ENCODE measurements at regions not wholly inside any gene's neighbourhood (a gene's known extent, or its start where the extent isn't known, plus 50 kb on each side); places are given as distances from the start of the nearest gene placed in this dataset.

DNA sequence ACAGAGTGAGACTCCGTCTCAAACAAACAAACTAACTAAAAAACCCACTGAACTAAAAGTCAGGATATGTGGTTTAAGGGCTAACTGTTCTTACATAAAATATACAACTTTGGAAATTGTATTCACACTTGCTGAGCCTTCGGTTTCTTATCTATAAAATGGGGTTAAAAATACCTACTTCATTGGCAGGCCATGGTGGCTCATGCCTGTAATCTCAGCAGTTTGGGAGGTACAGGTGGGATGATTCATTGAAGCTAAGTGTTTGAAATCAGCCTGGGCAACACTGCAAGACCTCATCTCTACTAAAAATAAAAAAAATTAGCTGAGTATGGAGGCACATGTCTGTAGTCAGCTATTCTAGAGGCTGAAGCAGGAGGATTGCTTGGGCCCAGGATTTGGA is 115.4 kb upstream of the KLF6 start:
- H3F3A ChIP-seq (ENCODE audit: insufficient read depth, low read depth): no peaks in the 10 kb centered on the region
- no peaks in the 10 kb centered on the region for H4K20me1 ChIP-seq (ENCODE audit: insufficient read depth)
- H3K4me2 ChIP-seq: no peak overlapping the region
- intact Hi-C loops (cut with micrococcal nuclease; ENCODE audit: unreplicated experiment): no loop called here
- H3K27ac ChIP-seq: no peak overlapping the region
- DNase-seq: no peak
- BruUV-seq (replicated peaks): no TSS peak
- POLR2A ChIA-PET (ENCODE audit: unreplicated experiment): no interaction called here
- no peaks in the 10 kb centered on the region for H3K9me2 ChIP-seq (ENCODE audit: insufficient read depth)
- H3K4me3 ChIP-seq: no peak overlapping the region
- no peak overlapping the region for H2AFZ ChIP-seq
- H3K9me3 ChIP-seq (ENCODE audit: insufficient read depth, low read depth): no peaks in the 10 kb centered on the region
- no peaks in the 10 kb centered on the region for H3K27me3 ChIP-seq (ENCODE audit: insufficient read depth, low read depth)
- H3K79me2 ChIP-seq (ENCODE audit: low read depth): no peaks in the 10 kb centered on the region
- CTCF ChIA-PET: no interaction called here
- no peaks in the 10 kb centered on the region for H3K36me3 ChIP-seq (ENCODE audit: low read depth)
- no peaks in the 10 kb centered on the region for H3K4me1 ChIP-seq (replicated peaks; ENCODE audit: insufficient read depth)
- TF ChIP-seq EZH2 (IDR thresholded peaks at IDR 0.05; ENCODE audit: low read depth): no peak
- TF ChIP-seq, protein P1, sequence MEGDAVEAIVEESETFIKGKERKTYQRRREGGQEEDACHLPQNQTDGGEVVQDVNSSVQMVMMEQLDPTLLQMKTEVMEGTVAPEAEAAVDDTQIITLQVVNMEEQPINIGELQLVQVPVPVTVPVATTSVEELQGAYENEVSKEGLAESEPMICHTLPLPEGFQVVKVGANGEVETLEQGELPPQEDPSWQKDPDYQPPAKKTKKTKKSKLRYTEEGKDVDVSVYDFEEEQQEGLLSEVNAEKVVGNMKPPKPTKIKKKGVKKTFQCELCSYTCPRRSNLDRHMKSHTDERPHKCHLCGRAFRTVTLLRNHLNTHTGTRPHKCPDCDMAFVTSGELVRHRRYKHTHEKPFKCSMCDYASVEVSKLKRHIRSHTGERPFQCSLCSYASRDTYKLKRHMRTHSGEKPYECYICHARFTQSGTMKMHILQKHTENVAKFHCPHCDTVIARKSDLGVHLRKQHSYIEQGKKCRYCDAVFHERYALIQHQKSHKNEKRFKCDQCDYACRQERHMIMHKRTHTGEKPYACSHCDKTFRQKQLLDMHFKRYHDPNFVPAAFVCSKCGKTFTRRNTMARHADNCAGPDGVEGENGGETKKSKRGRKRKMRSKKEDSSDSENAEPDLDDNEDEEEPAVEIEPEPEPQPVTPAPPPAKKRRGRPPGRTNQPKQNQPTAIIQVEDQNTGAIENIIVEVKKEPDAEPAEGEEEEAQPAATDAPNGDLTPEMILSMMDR (conservative IDR thresholded peaks at IDR 0.05): no peak

DNA sequence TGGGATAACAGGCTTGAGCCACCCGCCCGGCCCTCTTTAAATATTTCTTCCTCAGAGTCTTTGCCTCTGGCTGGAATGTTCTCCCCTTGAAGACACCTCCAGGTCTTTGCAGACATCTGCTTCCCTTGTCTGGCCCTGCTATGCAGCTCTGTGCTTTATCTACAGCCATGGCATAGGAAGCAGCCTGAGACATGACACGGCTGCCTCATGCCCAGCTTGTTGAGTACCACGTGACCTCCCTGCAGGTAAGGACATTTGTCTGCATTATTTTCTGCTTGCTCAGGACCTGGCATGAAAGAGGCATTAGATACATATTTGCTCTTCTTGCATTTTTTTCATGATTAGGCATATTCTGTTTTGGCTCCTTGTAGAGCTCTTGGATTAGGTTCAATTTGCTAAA is 113.8 kb upstream of the KLF6 start:
- Histone ChIP-seq H3K4me3 (no peak overlapping the region), H2AFZ (no peak overlapping the region), H3K36me3 (ENCODE audit: low read depth) (no peaks in the 10 kb centered on the region), H3K9me3 (ENCODE audit: insufficient read depth, low read depth) (no peaks in the 10 kb centered on the region), H3K4me2 (no peak overlapping the region), H3K79me2 (ENCODE audit: low read depth) (no peaks in the 10 kb centered on the region), H3K4me1 (replicated peaks; ENCODE audit: insufficient read depth) (no peaks in the 10 kb centered on the region), H4K20me1 (ENCODE audit: insufficient read depth) (no peaks in the 10 kb centered on the region), H3K9me2 (ENCODE audit: insufficient read depth) (no peaks in the 10 kb centered on the region), H3K27ac (no peak overlapping the region), H3K27me3 (ENCODE audit: insufficient read depth, low read depth) (no peaks in the 10 kb centered on the region), H3F3A (ENCODE audit: insufficient read depth, low read depth) (no peaks in the 10 kb centered on the region)
- peak; percentile 58 to 73 for DNase-seq
- TF ChIP-seq, protein P1 (conservative IDR thresholded peaks at IDR 0.05): no peak
- no peak for TF ChIP-seq EZH2 (IDR thresholded peaks at IDR 0.05; ENCODE audit: low read depth)
- no TSS peak for BruUV-seq (replicated peaks)
- CTCF ChIA-PET: no interaction called here
- POLR2A ChIA-PET (ENCODE audit: unreplicated experiment): interaction anchor here (0.6 to 0.7 kb wide), 3 partner anchors 9 to 444 kb away, joined by 4 read pairs; no protein-coding TSS in a partner anchor
- intact Hi-C loops (cut with micrococcal nuclease; ENCODE audit: unreplicated experiment): loop anchor here (5.0 kb wide), 1 partner anchor 72 kb away; no protein-coding TSS in a partner anchor

DNA sequence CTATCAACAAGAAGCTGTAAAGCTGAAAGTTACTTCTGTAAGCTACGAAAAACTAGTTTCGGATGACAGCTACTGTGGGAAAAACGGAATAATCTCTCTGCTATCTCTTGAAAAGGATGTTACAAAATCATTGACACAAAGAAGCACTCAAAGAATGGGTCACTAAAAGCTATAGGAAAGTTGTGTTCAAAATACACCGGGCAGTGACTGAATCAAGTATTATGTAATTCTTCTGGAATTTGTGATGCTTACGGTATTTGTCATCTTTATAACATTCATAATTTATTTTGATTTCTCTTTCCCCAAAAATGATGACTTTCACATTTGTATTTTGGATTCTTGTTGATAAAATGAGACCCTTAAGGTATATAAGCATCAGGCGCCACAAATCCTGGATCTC is 112.1 kb upstream of the KLF6 start:
- H3K9me2 ChIP-seq (ENCODE audit: insufficient read depth): no peaks in the 10 kb centered on the region
- no peaks in the 10 kb centered on the region for H4K20me1 ChIP-seq (ENCODE audit: insufficient read depth)
- H3K36me3 ChIP-seq (ENCODE audit: low read depth): no peaks in the 10 kb centered on the region
- H3K27ac ChIP-seq: no peak overlapping the region
- intact Hi-C loops (cut with micrococcal nuclease; ENCODE audit: unreplicated experiment): loop anchor here (5.0 kb wide), 1 partner anchor 70 kb away; no protein-coding TSS in a partner anchor
- no peak overlapping the region for H3K4me2 ChIP-seq
- H3K9me3 ChIP-seq (ENCODE audit: insufficient read depth, low read depth): no peaks in the 10 kb centered on the region
- H3K27me3 ChIP-seq (ENCODE audit: insufficient read depth, low read depth): no peaks in the 10 kb centered on the region
- DNase-seq: no peak
- no peaks in the 10 kb centered on the region for H3F3A ChIP-seq (ENCODE audit: insufficient read depth, low read depth)
- CTCF ChIA-PET: interaction anchor here (0.6 kb wide), 1 partner anchor 45 kb away, joined by 3 read pairs; no protein-coding TSS in a partner anchor
- no peaks in the 10 kb centered on the region for H3K4me1 ChIP-seq (replicated peaks; ENCODE audit: insufficient read depth)
- no peak overlapping the region for H2AFZ ChIP-seq
- TF ChIP-seq, protein P1 (conservative IDR thresholded peaks at IDR 0.05): no peak
- TF ChIP-seq EZH2 (IDR thresholded peaks at IDR 0.05; ENCODE audit: low read depth): no peak
- POLR2A ChIA-PET (ENCODE audit: unreplicated experiment): no interaction called here
- no peak overlapping the region for H3K4me3 ChIP-seq
- no TSS peak for BruUV-seq (replicated peaks)
- no peaks in the 10 kb centered on the region for H3K79me2 ChIP-seq (ENCODE audit: low read depth)
